HG02885 (cell line): ENCODE measurements at regions not wholly inside any gene's neighbourhood (a gene's known extent, or its start where the extent isn't known, plus 50 kb on each side); places are given as distances from the start of the nearest gene placed in this dataset.

ENCODE experiments used
- ATAC-seq: cut with Tn5 transposase; IDR thresholded peaks from one replicate; pipeline ENCODE4 v1.9.1; 2021; ENCODE audit warnings: mild to moderate bottlenecking; ENCODE audit not compliant: unreplicated experiment, poor library complexity

DNA sequence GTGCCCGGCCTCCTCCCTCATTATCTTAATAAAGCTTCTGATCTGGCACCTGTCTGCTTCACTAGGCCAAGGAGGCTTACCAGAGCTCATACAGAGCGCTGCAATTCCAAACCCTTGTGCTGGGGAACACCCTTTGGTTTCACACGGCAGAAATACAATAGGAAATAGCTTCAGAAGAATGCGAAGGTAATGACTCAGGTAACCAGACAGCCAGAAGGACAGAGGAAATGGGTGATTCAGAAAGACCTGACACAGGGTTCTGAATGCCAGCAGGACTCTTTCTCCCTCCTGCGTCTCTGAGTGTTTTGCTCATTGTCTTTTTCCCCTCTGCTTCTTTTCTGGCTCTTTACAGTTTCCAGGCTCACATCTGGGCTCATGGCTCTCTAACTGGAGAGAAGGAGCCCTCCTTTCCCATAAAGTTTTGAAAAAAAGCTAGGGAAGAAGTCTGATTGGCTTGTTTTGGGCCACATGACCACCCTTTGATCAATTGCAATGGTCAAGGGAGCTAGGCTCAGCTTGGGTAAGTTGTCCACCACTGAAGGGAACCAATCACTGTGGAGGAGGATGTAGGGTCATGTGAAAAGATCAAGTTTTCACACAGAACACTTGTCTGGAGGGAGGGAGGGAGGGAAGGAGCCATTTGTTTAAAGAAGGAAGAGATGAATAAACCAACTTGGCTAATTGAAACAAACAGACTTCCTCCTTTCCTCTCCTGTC, 90.5 kb upstream of the UPP2 start:
- no peak for ATAC-seq

DNA sequence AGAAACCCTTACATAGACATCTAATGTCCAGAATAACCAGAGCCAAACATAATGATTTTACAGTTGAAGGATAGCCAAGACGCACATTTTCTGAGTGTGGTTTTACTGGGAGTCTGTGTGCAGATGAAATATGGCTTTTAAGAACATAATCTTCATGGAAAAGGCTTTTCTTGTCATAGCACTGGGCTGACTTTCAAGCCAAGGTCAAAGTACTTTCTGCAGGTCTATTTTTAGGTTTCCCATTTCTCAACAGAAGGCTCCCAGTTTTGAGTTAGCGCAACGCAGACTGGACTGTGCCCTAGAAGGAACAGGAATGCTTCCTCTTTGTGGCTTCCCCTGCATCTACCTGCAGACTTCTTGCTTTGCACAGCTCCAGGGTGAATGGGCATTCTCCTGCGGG, 92.3 kb upstream of the UPP2 start:
- ATAC-seq = no peak

DNA sequence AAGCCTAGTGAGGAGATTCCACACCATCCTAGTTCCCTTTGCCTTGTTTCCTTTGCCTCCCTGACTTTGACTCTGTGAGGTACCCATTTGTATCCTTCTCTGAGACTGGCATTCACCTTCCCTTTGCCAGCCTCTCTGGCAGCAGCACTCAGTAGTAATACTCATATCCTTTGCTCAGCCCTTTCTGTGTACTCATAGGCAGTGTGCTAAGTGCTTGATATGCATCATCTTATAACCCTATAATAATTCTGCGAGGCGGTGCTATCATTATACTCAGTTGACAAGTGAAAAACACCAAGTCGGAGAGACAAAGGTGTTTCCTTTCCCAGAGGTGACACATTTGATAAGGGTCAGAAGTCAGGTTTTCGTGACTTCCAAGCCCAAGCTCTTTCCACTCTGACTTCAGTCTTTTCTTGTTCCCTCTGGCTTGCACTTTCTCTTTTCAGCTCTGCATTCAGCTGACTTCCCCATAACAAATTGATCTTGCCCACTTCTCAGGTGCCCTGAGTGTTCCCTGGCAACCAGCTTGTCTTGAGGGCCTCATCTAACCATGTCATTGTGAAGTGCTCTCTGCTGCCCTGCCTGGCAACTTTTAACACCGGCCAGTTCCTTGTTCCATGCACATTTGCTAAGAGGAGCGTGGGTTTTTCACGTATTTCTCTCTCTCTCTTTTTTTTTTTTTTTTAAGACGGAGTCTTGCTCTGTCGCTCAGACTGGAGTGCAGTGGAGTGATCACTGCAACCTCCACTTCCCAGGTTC, 94.5 kb upstream of the UPP2 start:
- ATAC-seq = no peak

- ATAC-seq = no peak
These were observed 97.4 kb upstream of the UPP2 start for GRCh38 chr2:158004126-158004764.

DNA sequence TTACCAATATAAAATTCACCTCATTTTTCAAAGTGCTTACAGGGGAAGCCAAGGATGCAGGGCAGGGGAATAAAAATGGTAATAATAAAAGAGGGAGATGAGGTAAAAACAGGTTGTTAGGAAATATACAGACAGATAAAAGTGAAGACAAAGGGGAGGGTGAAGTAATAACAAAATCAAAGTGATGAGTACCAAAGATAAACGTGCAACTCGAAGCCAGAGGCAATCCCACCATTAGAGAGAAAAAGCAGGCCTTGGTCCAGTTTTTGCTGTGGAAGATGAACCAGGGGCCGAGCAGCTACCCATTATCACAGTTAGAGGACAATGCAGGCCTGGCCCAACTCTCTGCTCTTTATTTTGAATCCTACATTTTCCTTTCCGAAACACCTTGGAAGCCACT, 99.6 kb upstream of the UPP2 start:
- ATAC-seq = no peak

DNA sequence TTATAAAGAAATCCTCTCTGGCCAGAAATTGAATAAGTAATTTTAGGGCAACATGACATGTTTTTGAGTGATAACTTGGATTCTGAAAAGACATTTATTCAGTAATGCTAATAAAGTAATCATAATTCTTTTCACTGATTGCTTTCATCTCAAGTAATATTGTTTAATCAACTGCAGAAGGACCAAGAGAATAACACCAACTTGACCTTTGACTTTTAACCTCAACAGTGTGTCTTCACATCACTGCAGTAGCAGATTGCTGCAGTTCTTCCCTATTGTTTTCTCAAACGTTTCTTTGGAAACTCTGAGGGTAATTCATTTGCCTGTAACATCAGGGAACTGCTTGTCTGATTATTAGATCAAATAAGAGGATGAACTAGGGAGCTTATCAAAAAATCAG, 104.9 kb upstream of the UPP2 start:
- no peak for ATAC-seq

GRCh38 chr2:157995117-157995516, 106.6 kb upstream of the UPP2 start:
- no peak for ATAC-seq

DNA sequence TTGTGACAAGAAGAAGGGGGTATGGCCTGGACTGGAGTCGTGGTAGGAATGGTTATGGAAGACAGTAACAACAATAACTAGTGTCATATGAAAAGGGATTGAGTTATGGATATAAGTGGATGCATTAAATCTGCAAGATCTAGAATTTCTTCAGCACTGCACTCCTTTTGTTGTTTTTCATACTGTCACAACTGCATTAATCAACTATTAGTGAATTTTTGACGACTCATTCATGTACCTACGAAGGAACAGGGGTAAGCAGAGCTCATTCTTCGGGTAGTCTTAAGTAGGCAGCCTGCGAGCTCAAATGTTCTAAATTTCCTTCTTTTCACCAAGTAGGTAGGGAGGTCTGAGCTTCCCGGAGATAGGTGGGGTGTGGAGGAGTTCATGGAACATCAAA, 109.7 kb upstream of the UPP2 start:
- ATAC-seq = no peak

DNA sequence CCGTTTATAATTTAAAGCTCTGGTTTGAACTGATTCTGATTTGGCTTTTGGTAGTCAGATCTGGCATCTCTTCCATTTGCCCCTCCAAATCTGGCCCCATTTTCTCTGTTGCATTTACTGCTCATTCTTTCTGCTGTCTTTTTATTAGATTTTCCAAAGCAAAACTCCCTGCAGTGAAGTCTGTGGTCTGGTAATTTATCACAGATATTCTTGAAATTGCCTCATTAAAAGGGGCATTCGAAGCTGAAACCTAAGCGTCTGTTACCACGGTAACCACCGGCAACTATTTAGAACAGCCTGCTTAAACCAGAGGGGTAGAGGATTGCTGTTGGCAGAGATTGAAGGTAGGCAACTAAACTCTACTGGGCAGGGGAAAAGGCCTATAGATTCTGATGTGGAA, 111.5 kb upstream of the UPP2 start:
- no peak for ATAC-seq

GRCh38 chr2:157989227-157989626, 112.4 kb upstream of the UPP2 start:
- no peak for ATAC-seq

DNA sequence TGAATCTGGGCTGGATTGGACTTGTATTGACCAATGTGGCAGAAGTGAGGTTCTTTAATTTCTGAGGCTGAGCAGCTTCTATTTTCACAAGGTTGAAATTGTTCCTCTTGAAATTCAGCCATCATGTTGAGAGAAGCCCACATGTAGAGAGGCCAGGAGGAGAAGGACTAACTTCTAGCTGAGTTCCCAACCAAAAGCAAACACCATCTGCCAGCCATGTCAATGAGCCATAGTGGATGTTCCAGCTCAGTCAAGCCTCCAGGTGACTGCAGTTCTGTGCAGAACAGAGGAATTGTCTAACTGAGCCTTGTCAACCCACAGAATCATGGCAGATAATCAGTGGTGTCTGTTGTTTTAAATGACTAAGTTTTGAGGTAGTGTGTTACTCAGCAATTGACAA, 110.6 kb upstream of the ACVR1 start:
- no peak for ATAC-seq

- no peak for ATAC-seq
These were observed 108.7 kb upstream of the ACVR1 start for GRCh38 chr2:157984866-157985265.

- ATAC-seq = no peak
These were observed 103.9 kb upstream of the ACVR1 start for GRCh38 chr2:157980020-157980419.

GRCh38 chr2:157971702-157972101, 95.6 kb upstream of the ACVR1 start:
- ATAC-seq = no peak

- ATAC-seq = no peak
These were observed 91.7 kb upstream of the ACVR1 start for GRCh38 chr2:157967856-157968255.

DNA sequence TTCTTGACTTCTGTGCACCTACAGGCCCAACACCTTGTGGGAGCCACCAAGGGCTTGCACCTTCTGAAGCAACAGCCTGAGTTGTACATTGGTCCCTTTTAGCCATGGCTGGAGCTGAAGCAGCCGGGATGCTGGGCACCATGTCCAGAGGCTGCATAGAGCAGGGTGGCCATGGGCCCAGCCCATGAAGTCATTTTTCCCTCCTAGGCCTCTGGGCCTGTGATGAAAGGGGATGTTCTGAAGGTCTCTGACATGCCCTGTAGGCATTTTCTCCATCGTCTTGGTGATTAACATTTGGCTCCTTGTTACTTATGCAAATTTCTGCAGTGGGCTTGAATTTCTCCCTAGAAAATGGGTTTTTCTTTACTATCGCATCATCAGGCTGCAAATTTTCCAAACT, 83.1 kb upstream of the ACVR1 start:
- no peak for ATAC-seq

DNA sequence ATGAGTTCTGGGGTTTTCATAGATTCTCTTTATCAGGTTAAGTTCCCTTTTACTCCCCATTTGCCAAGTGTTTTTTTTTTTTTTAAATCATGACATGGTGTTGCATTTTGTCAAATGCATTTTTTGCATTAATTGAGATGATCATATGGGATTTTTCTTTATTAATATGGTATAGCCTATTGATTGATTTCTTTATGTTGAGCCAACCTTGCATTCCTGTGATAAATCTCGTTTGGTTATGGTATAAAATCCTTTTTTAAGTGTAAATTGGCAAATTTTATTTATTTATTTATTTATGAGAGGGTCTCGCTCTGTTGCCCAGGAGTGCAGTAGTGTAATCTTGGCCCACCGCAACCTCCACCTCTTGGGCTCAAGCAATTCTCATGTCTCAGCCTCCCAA, 81.5 kb upstream of the ACVR1 start:
- no peak for ATAC-seq

DNA sequence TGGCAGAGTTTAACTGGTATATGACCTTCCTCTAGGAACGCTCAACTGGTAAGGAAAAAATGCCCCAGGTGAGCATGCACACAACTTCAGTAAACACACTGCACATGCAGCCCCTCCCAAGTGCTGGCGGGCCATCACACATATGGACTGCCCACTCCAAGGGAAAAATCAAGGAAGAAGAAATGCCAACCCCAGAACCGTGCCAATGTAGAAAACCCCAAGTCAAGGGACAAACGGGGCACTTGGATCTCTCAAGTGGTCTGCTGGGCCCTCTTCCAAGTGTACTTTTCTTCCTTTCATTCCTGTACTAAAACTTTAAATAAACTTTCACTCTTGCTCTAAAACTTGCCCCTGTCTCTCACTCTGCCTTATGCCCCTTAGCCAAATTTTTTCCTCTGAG, 76.4 kb upstream of the ACVR1 start:
- ATAC-seq = no peak

GRCh38 chr2:157948856-157949255, 72.7 kb upstream of the ACVR1 start:
- no peak for ATAC-seq

GRCh38 chr2:157946919-157947557, 70.9 kb upstream of the ACVR1 start:
- ATAC-seq = no peak

GRCh38 chr2:157940024-157940423, 63.9 kb upstream of the ACVR1 start:
- ATAC-seq = no peak
